ENCODE measurements at regions not wholly inside any gene's neighbourhood (a gene's known extent, or its start where the extent isn't known, plus 50 kb on each side); places are given as distances from the start of the nearest gene placed in this dataset.

- DNase-seq (ENCODE audit: extremely low read depth in 1 of 2, low read depth in 1 of 2): no peak
These were observed 1383.2 kb upstream of the CELF2 start for GRCh38 chr10:9634466-9634865.

GRCh38 chr10:9635691-9636090 lies 1382.0 kb upstream of the CELF2 start:
- no peak for DNase-seq (ENCODE audit: extremely low read depth in 1 of 2, low read depth in 1 of 2)

GRCh38 chr10:9636216-9636615 lies 1381.5 kb upstream of the CELF2 start:
- no peak for DNase-seq (ENCODE audit: extremely low read depth in 1 of 2, low read depth in 1 of 2)

- no peak for DNase-seq (ENCODE audit: extremely low read depth in 1 of 2, low read depth in 1 of 2)
These were observed 1373.9 kb upstream of the CELF2 start for GRCh38 chr10:9643782-9644181.

GRCh38 chr10:9645404-9645803 lies 1372.3 kb upstream of the CELF2 start:
- no peak for DNase-seq (ENCODE audit: extremely low read depth in 1 of 2, low read depth in 1 of 2)

GRCh38 chr10:9645928-9646600 lies 1371.6 kb upstream of the CELF2 start:
- DNase-seq (ENCODE audit: extremely low read depth in 1 of 2, low read depth in 1 of 2): no peak

- DNase-seq (ENCODE audit: extremely low read depth in 1 of 2, low read depth in 1 of 2): no peak
These were observed 1363.4 kb upstream of the CELF2 start for GRCh38 chr10:9654261-9654660.

GRCh38 chr10:9656386-9656785 lies 1361.3 kb upstream of the CELF2 start:
- no peak for DNase-seq (ENCODE audit: extremely low read depth in 1 of 2, low read depth in 1 of 2)

- no peak for DNase-seq (ENCODE audit: extremely low read depth in 1 of 2, low read depth in 1 of 2)
These were observed 1360.7 kb upstream of the CELF2 start for GRCh38 chr10:9656996-9657395.

GRCh38 chr10:9657530-9657929 lies 1360.1 kb upstream of the CELF2 start:
- no peak for DNase-seq (ENCODE audit: extremely low read depth in 1 of 2, low read depth in 1 of 2)

- no peak for DNase-seq (ENCODE audit: extremely low read depth in 1 of 2, low read depth in 1 of 2)
These were observed 1349.3 kb upstream of the CELF2 start for GRCh38 chr10:9668411-9668810.

- no peak for DNase-seq (ENCODE audit: extremely low read depth in 1 of 2, low read depth in 1 of 2)
These were observed 1346.8 kb upstream of the CELF2 start for GRCh38 chr10:9670911-9671310.

- no peak for DNase-seq (ENCODE audit: extremely low read depth in 1 of 2, low read depth in 1 of 2)
These were observed 1336.0 kb upstream of the CELF2 start for GRCh38 chr10:9681655-9682054.

- DNase-seq (ENCODE audit: extremely low read depth in 1 of 2, low read depth in 1 of 2): no peak
These were observed 1334.9 kb upstream of the CELF2 start for GRCh38 chr10:9682802-9683201.

- no peak for DNase-seq (ENCODE audit: extremely low read depth in 1 of 2, low read depth in 1 of 2)
These were observed 1333.5 kb upstream of the CELF2 start for GRCh38 chr10:9684186-9684585.

GRCh38 chr10:9685596-9685995 lies 1332.1 kb upstream of the CELF2 start:
- no peak for DNase-seq (ENCODE audit: extremely low read depth in 1 of 2, low read depth in 1 of 2)

GRCh38 chr10:9688711-9689110 lies 1329.0 kb upstream of the CELF2 start:
- DNase-seq (ENCODE audit: extremely low read depth in 1 of 2, low read depth in 1 of 2): no peak

GRCh38 chr10:9707216-9707615 lies 1310.5 kb upstream of the CELF2 start:
- no peak for DNase-seq (ENCODE audit: extremely low read depth in 1 of 2, low read depth in 1 of 2)

- DNase-seq (ENCODE audit: extremely low read depth in 1 of 2, low read depth in 1 of 2): no peak
These were observed 1307.8 kb upstream of the CELF2 start for GRCh38 chr10:9709849-9710248.

- no peak for DNase-seq (ENCODE audit: extremely low read depth in 1 of 2, low read depth in 1 of 2)
These were observed 1305.3 kb upstream of the CELF2 start for GRCh38 chr10:9712393-9712792.

- DNase-seq (ENCODE audit: extremely low read depth in 1 of 2, low read depth in 1 of 2): no peak
These were observed 1298.4 kb upstream of the CELF2 start for GRCh38 chr10:9719246-9719645.

GRCh38 chr10:9733766-9734165 lies 1283.9 kb upstream of the CELF2 start:
- DNase-seq (ENCODE audit: extremely low read depth in 1 of 2, low read depth in 1 of 2): no peak

GRCh38 chr10:9734218-9734617 lies 1283.5 kb upstream of the CELF2 start:
- no peak for DNase-seq (ENCODE audit: extremely low read depth in 1 of 2, low read depth in 1 of 2)
